ENCODE measurements at regions not wholly inside any gene's neighbourhood (a gene's known extent, or its start where the extent isn't known, plus 50 kb on each side); places are given as distances from the start of the nearest gene placed in this dataset.
"Not testable (repeated sequence)": the region's sequence is repeated elsewhere in the genome, so short reads cannot be mapped to it uniquely, and the experiment has no call there.

DNA sequence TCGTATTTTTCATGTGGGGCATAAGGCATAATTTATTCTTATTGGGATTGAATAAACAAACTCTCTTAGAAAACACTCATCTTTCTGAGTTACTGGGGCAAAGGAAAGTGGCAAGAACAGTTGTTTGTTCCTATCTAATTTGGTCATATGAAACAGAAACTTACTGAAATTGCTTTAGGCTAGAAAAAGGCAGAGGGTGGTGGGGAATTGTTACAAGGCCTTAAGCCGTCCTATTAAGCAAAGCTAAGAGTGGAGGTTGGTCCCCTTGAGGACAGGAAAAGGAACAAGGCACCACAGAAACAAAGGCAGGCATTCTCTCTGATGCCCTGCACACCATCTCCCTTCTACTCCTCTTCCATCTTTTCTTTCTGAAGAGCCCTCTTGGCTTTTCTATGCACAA lies 830.9 kb downstream of the EDEM1 start:
- H3K4me3 ChIP-seq (ENCODE audit: low read depth, low read length) = no peak overlapping the region
- TF ChIP-seq, protein P1, sequence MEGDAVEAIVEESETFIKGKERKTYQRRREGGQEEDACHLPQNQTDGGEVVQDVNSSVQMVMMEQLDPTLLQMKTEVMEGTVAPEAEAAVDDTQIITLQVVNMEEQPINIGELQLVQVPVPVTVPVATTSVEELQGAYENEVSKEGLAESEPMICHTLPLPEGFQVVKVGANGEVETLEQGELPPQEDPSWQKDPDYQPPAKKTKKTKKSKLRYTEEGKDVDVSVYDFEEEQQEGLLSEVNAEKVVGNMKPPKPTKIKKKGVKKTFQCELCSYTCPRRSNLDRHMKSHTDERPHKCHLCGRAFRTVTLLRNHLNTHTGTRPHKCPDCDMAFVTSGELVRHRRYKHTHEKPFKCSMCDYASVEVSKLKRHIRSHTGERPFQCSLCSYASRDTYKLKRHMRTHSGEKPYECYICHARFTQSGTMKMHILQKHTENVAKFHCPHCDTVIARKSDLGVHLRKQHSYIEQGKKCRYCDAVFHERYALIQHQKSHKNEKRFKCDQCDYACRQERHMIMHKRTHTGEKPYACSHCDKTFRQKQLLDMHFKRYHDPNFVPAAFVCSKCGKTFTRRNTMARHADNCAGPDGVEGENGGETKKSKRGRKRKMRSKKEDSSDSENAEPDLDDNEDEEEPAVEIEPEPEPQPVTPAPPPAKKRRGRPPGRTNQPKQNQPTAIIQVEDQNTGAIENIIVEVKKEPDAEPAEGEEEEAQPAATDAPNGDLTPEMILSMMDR (IDR thresholded peaks at IDR 0.05; ENCODE audit: borderline replicate concordance, insufficient read depth, low read depth, low read length) = no peak

DNA sequence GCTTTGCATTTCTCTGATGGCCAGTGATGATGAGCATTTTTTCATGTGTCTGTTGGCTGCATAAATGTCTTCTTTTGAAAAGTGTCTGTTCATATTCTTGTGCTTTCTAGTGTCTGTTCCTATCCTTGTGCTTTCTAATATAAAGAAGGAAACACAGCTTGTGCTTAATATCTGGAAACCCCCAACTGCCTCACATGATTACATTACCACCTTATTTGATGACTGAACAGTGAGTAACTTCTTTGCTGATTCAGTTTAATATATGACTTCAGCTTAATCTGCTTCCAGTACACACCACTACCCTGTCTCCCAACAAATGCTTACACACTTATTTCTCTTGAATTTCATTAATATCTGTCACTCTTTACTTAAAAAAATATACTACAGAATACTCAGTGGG lies 835.1 kb downstream of the EDEM1 start:
- TF ChIP-seq, protein P1 (IDR thresholded peaks at IDR 0.05; ENCODE audit: borderline replicate concordance, insufficient read depth, low read depth, low read length) = no peak

DNA sequence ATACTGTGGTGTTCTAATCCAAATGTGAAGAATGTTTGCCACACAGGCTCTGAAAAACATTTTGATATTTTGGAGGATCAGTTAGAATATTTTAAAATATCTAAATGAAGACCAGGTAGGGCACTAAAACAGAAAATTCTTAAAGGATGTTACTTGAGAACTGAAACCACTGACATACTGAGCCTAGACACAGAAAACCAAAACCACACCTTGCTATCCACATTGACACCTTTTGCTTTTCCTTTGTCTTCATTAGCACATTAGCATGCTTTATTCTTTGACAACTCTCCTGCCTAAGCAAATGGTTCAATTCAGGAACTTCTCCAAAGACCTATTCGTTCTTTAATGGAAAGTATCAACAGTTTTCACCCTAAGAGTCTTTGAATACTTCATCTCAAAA lies 835.9 kb upstream of the GRM7 start:
- H3K4me3 ChIP-seq (ENCODE audit: low read depth, low read length) = no peak overlapping the region
- TF ChIP-seq, protein P1 (IDR thresholded peaks at IDR 0.05; ENCODE audit: borderline replicate concordance, insufficient read depth, low read depth, low read length) = no peak

More for the DNA sequence above, 835.1 kb downstream of the EDEM1 start:
- H3K4me3 ChIP-seq (ENCODE audit: low read depth, low read length) = no peak overlapping the region

DNA sequence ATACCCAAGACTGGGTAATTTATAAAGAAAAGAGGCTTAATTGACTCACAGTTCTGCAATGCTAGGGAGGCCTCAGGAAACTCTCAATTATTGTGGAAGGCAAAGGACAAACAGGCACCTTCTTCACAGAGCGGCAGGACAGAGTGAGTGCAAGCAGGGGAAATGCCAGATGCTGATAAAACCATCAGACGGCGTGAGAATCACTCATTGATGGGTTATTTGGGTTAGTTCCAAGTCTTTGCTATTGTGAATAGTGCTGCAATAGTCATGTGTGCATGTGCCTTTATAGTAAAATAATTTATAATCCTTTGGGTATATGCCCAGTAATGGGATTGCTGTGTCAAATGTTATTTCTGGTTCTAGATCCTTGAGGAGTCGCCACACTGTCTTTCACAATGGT lies 830.3 kb upstream of the GRM7 start:
- not testable (repeated sequence) for H3K4me3 ChIP-seq (ENCODE audit: low read depth, low read length)

DNA sequence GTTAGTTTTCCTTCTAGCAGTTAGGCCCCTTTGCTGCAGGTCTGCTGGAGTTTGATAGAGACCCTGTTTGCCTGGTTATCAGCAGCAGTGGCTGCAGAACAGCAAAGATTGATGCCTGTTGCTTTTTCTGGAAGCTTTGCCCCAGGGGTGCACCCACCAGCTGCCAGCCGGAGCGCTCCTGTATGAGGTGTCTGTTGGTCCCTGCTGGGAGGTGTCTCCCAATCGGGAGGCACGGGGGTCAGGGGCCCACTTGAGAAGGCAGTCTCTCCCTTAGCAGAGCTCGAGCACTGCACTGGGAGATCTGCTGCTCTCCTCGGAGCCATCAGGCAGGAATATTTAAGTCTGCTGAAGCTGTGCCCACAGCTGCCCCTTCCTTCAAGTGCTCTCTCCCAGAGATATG lies 825.3 kb upstream of the GRM7 start:
- TF ChIP-seq, protein P1 (IDR thresholded peaks at IDR 0.05; ENCODE audit: borderline replicate concordance, insufficient read depth, low read depth, low read length) = no peak

DNA sequence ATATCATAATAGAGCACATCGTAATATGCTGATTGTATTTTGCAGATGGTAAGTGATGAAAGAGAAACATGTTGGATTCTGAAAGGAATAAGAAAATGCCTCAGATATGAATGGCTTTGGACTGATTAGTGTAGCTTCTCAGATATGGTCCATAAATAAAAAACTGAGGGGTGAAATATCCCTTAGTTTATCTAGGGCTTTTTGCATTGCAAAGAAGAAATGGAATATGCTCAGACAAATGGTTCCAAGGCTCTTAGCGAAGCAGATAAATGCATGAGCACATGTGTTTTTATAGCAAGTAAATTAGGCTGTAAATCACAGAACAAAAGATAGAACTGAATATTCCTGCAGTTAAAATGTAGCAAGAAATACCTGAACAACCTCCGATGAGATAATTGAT lies 820.9 kb upstream of the GRM7 start:
- TF ChIP-seq, protein P1 (IDR thresholded peaks at IDR 0.05; ENCODE audit: borderline replicate concordance, insufficient read depth, low read depth, low read length) = no peak
- H3K4me3 ChIP-seq (ENCODE audit: low read depth, low read length) = no peak overlapping the region

More for the DNA sequence above, 825.3 kb upstream of the GRM7 start:
- H3K4me3 ChIP-seq (ENCODE audit: low read depth, low read length) = no peak overlapping the region

DNA sequence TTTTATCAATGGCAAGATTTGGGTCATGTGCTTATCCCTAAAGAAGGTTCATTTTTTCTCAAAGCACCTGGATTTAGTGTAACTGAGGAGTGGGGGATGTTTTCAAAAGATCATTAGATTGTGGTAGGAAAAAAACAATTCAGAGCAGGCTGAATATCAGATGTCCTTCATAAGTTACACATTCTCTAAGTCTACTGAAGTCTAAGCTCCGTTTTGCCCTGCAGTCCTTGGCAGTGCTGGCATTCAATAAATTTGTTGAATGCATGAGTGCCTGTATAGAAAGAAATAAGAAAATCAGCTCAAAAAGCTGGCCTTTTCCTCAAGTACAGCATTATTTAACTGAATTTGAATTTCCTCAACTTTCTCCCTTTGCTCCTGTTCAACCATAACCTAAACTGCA lies 819.0 kb upstream of the GRM7 start:
- no peak overlapping the region for H3K4me3 ChIP-seq (ENCODE audit: low read depth, low read length)
- TF ChIP-seq, protein P1 (IDR thresholded peaks at IDR 0.05; ENCODE audit: borderline replicate concordance, insufficient read depth, low read depth, low read length) = no peak

DNA sequence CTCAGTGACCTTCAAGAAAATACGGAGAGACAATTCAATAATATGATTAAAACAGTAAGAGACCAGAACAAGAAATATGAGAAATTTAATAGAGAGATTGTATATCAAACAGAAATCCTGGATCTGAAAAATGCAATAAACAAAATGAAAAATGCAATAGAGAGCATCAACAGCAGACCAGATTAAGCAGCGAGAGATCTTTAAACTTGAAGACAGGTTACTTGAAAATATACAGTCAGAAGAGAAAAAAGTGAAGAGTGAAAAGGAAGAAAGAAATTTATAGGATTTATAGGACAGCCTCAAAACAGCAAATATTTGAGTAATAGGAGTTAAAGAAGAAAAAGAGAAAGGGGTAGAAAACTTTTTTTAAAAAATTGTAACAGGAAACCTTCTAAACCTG lies 813.9 kb upstream of the GRM7 start:
- H3K4me3 ChIP-seq (ENCODE audit: low read depth, low read length) = no peak overlapping the region
- TF ChIP-seq, protein P1 (IDR thresholded peaks at IDR 0.05; ENCODE audit: borderline replicate concordance, insufficient read depth, low read depth, low read length) = no peak
